ENCODE measurements at regions not wholly inside any gene's neighbourhood (a gene's known extent, or its start where the extent isn't known, plus 50 kb on each side); places are given as distances from the start of the nearest gene placed in this dataset.

DNA sequence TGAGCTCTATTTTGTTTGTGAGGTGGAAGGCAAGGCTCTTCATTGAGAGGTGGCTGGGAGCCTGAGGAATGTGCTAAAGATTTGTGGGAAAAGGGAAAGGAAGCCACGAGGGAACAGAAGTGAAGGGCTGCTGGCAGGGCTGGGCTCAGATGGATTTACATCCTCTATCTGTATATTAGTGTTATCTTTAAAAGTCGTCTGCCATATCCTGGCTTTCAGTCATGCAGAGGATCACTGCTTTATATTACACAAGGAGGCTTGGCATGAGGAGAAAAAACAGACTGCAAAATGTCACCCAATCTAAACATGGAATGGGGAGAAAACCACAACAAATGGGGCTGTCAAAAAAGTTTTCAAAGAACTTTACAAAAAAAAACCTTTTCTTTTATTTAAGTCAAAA lies 434.4 kb downstream of the HRH4 start:
- TF ChIP-seq, protein P1, sequence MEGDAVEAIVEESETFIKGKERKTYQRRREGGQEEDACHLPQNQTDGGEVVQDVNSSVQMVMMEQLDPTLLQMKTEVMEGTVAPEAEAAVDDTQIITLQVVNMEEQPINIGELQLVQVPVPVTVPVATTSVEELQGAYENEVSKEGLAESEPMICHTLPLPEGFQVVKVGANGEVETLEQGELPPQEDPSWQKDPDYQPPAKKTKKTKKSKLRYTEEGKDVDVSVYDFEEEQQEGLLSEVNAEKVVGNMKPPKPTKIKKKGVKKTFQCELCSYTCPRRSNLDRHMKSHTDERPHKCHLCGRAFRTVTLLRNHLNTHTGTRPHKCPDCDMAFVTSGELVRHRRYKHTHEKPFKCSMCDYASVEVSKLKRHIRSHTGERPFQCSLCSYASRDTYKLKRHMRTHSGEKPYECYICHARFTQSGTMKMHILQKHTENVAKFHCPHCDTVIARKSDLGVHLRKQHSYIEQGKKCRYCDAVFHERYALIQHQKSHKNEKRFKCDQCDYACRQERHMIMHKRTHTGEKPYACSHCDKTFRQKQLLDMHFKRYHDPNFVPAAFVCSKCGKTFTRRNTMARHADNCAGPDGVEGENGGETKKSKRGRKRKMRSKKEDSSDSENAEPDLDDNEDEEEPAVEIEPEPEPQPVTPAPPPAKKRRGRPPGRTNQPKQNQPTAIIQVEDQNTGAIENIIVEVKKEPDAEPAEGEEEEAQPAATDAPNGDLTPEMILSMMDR (IDR thresholded peaks at IDR 0.05) = no peak
- TF ChIP-seq POLR2A (IDR thresholded peaks at IDR 0.05; ENCODE audit: low read depth) (no peak), EP300 (IDR thresholded peaks at IDR 0.05) (no peak)
